Endothelial cell of umbilical vein (primary cell): ENCODE measurements at regions not wholly inside any gene's neighbourhood (a gene's known extent, or its start where the extent isn't known, plus 50 kb on each side); places are given as distances from the start of the nearest gene placed in this dataset.

ENCODE experiments used
- BruUV-seq: library from RNA; stranded (reverse); fragments of 400-500 nt; replicated peaks from 2 replicates; lab custom pipeline; 2021; lab: Mats Ljungman, UMichigan
- CTCF ChIA-PET: fragments of 300-600, 350-600 bp; sonication (Branson Sonifier 250); formaldehyde crosslinking; loops from one replicate; lab custom pipeline; 2021; ENCODE audit warnings: antibody characterized with exemption, inconsistent platforms; lab: Charles Lee
- POLR2A ChIA-PET: fragments of 300-600, 350-600 bp; sonication (Branson Sonifier 250); formaldehyde crosslinking; loops from one replicate; lab custom pipeline; 2021; ENCODE audit warnings: antibody characterized with exemption, inconsistent platforms; lab: Charles Lee
- DNase-seq: peaks from one replicate; pipeline ENCODE4 v3.0.0-alpha.2; 2011; ENCODE audit warnings: low read depth, low spot score
- FAIRE-seq: peaks from 2 replicates; lab custom pipeline; 2011; peaks lifted over from hg19 to GRCh38; lab: Jason Lieb, UNC
- H2AFZ ChIP-seq: 2 replicates; pipeline ENCODE4 v1.6.0; 2012; ENCODE audit warnings: low read depth, low read length, control low read depth, inconsistent platforms
- H3K27ac ChIP-seq: 2 replicates; pipeline ENCODE4 v1.5.1; 2011; ENCODE audit warnings: low read depth, mild to moderate bottlenecking, control low read depth, low read length, moderate library complexity; ENCODE audit not compliant: insufficient read depth
- H3K27me3 ChIP-seq, 2 experiments: 2 replicates each; pipeline versions ENCODE4 v1.6.0 to v1.6.1; 2011; ENCODE audit warnings: low read length in 2 of 2, mixed read lengths in 1 of 2; ENCODE audit not compliant: control insufficient read depth in 2 of 2, insufficient read depth in 2 of 2
- H3K36me3 ChIP-seq, 2 experiments: 2 replicates in 1 of 2; 3 replicates in 1 of 2; pipeline ENCODE4 v1.5.1; 2011; ENCODE audit warnings: low read length in 2 of 2, mild to moderate bottlenecking in 1 of 2, moderate library complexity in 1 of 2; ENCODE audit not compliant: control insufficient read depth in 2 of 2, insufficient read depth in 2 of 2; ENCODE audit errors: extremely low read depth in 1 of 2
- H3K4me1 ChIP-seq: 3 replicates; pipeline ENCODE4 v1.5.1; 2011; ENCODE audit warnings: mild to moderate bottlenecking, low read length; ENCODE audit not compliant: control insufficient read depth, insufficient read depth; ENCODE audit errors: extremely low read depth
- H3K4me2 ChIP-seq: 2 replicates; pipeline ENCODE4 v1.6.1; 2011; ENCODE audit warnings: low read length, control low read depth, mixed read lengths; ENCODE audit not compliant: insufficient read depth
- H3K4me3 ChIP-seq, 3 experiments: fragments of 200-600 bp in 1 of 3; sonication (generic), shearing (Covaris generic) in 1 of 3; replicated peaks in 1 of 3; 2 replicates each; pipeline ENCODE4 v1.5.1; 2011 to 2016; ENCODE audit warnings: control low read depth in 3 of 3, low read length in 3 of 3, mild to moderate bottlenecking in 2 of 3, inconsistent platforms in 1 of 3, low read depth in 1 of 3, moderate library complexity in 1 of 3; ENCODE audit not compliant: insufficient read depth in 1 of 3
- H3K79me2 ChIP-seq: 2 replicates; pipeline ENCODE4 v1.6.0; 2012; ENCODE audit warnings: low read length, inconsistent platforms; ENCODE audit not compliant: control insufficient read depth, insufficient read depth
- H3K9ac ChIP-seq: replicated peaks from 2 replicates; pipeline ENCODE3; 2011; ENCODE audit warnings: low read length, control low read depth; ENCODE audit not compliant: insufficient read depth; ENCODE audit errors: extremely low read depth
- H3K9me1 ChIP-seq: replicated peaks from 3 replicates; pipeline ENCODE4 v1.6.0; 2011; ENCODE audit warnings: mild to moderate bottlenecking, low read length; ENCODE audit not compliant: control insufficient read depth, insufficient read depth; ENCODE audit errors: extremely low read depth
- H3K9me3 ChIP-seq: replicated peaks from 2 replicates; pipeline ENCODE4 v1.5.1; 2012; ENCODE audit warnings: low read length, inconsistent platforms; ENCODE audit not compliant: control insufficient read depth, insufficient read depth
- H4K20me1 ChIP-seq: replicated peaks from 2 replicates; pipeline ENCODE3; 2011; ENCODE audit warnings: mild to moderate bottlenecking, low read length; ENCODE audit not compliant: control insufficient read depth, insufficient read depth; ENCODE audit errors: extremely low read depth
- EZH2 ChIP-seq: IDR thresholded peaks from 2 replicates; pipeline ENCODE4 v1.6.1; 2012; ENCODE audit warnings: borderline replicate concordance, low read depth, mild to moderate bottlenecking, moderate library complexity, low read length, inconsistent platforms; ENCODE audit not compliant: severe bottlenecking
- FOS ChIP-seq: IDR thresholded peaks from 2 replicates; pipeline ENCODE4 v1.6.1; 2011; ENCODE audit warnings: mild to moderate bottlenecking, low read length, moderate library complexity, borderline replicate concordance; ENCODE audit not compliant: insufficient read depth
- GATA2 ChIP-seq: IDR thresholded peaks from 2 replicates; pipeline ENCODE4 v1.7.0; 2011; ENCODE audit warnings: low read depth, mild to moderate bottlenecking, moderate library complexity, mixed read lengths, low read length; ENCODE audit not compliant: insufficient read length, insufficient read depth
- JUN ChIP-seq: IDR thresholded peaks from 2 replicates; pipeline ENCODE4 v1.6.1; 2011; ENCODE audit warnings: borderline replicate concordance, low read depth; ENCODE audit not compliant: insufficient read length, insufficient read depth
- MYC ChIP-seq: IDR thresholded peaks from one replicate; pipeline ENCODE4 v1.6.1; 2011; ENCODE audit warnings: mild to moderate bottlenecking, low read depth, low read length
- dilution Hi-C: fragments of 300-500 bp; cut with MboI; formaldehyde crosslinking; loops from one replicate; pipeline ENCODE4 v1.15.0; 2019; ENCODE audit warnings: low sequenced_read_pairs; ENCODE audit not compliant: extremely low pct_ligation_motif_present
- intact Hi-C: fragments of 100-400 bp; cut with micrococcal nuclease; formaldehyde crosslinking; loops from one replicate; pipeline ENCODE4 v1.10.0; 2022
- TF ChIP-seq, protein P1 (sequence below), 2 donors: IDR thresholded peaks; 1 replicate in 1 of 2; 2 replicates in 1 of 2; pipeline ENCODE4 v1.5.1; 2011; ENCODE audit warnings: low read length in 2 of 2, mild to moderate bottlenecking in 2 of 2, moderate library complexity in 2 of 2, control low read depth in 1 of 2, inconsistent platforms in 1 of 2, low read depth in 1 of 2; ENCODE audit not compliant: insufficient read depth in 1 of 2; ENCODE audit errors: extremely low read depth in 1 of 2

DNA sequence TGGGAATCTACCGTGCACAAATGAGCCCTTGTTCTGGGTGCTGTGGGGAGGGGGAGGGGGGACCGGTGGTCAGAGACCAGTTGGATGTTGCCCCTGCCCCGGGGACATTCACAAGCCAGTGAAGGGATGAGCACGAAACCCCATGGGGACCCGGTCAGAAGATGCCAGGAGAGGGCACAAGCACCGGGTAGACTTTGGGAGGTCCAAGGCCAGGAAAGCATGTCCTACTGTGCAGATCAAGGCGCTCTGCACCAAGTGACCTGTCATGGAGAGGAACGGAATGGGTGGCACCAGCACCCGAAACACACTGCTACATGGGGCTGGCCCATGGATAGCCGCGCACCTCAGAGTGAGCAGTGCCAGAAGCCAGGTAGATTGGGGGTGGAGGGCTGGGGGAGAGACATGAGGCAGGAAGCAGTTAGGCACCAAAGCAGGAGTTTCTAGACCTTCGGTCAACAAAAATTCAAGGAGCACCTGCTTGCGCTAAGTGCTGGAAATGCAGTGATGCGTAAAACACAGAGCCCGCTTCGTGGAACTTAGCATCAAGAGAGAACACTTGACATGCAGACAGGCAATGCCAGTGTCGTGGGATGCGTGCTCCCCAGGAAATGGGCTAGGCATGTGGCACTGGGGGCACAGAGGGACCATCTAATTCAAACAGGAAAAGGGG is 99.1 kb downstream of the CPN2 start:
- no peak overlapping the region for H3K9ac ChIP-seq
- no peaks in the 10 kb centered on the region for H3K27me3 ChIP-seq
- H4K20me1 ChIP-seq, result no peaks in the 10 kb centered on the region
- no TSS peak for BruUV-seq
- DNase-seq, result no peak
- H3K4me2 ChIP-seq, result no peak overlapping the region
- H2AFZ ChIP-seq, result no peak overlapping the region
- intact Hi-C loops (no loop called here), dilution Hi-C loops (no loop called here)
- no peaks in the 10 kb centered on the region for H3K79me2 ChIP-seq
- H3K36me3 ChIP-seq, result no peaks in the 10 kb centered on the region
- peaks cover 14% of the 10 kb centered on the region for H3K4me1 ChIP-seq
- TF ChIP-seq EZH2, result no peak
- TF ChIP-seq, protein P1, sequence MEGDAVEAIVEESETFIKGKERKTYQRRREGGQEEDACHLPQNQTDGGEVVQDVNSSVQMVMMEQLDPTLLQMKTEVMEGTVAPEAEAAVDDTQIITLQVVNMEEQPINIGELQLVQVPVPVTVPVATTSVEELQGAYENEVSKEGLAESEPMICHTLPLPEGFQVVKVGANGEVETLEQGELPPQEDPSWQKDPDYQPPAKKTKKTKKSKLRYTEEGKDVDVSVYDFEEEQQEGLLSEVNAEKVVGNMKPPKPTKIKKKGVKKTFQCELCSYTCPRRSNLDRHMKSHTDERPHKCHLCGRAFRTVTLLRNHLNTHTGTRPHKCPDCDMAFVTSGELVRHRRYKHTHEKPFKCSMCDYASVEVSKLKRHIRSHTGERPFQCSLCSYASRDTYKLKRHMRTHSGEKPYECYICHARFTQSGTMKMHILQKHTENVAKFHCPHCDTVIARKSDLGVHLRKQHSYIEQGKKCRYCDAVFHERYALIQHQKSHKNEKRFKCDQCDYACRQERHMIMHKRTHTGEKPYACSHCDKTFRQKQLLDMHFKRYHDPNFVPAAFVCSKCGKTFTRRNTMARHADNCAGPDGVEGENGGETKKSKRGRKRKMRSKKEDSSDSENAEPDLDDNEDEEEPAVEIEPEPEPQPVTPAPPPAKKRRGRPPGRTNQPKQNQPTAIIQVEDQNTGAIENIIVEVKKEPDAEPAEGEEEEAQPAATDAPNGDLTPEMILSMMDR (IDR thresholded peaks at IDR 0.05; ENCODE audit: extremely low read depth in 1 of 2, insufficient read depth in 1 of 2, low read depth in 1 of 2, low read length in 2 of 2), result no peak
- TF ChIP-seq JUN, result no peak
- no peak for TF ChIP-seq MYC
- TF ChIP-seq FOS, result no peak
- no peak for TF ChIP-seq GATA2
- no peak for FAIRE-seq
- ChIA-PET CTCF (no interaction called here), POLR2A (no interaction called here)
- H3K27ac ChIP-seq, result no peak overlapping the region
- no peaks in the 10 kb centered on the region for H3K9me1 ChIP-seq
- H3K4me3 ChIP-seq, result no peak overlapping the region
- H3K9me3 ChIP-seq, result no peaks in the 10 kb centered on the region
